OCI-LY1 (cell line): ENCODE measurements at regions not wholly inside any gene's neighbourhood (a gene's known extent, or its start where the extent isn't known, plus 50 kb on each side); places are given as distances from the start of the nearest gene placed in this dataset.

Experiments used
- H2AFZ ChIP-seq: fragments of 200-600 bp; sonication (generic), shearing (Covaris generic); 2 replicates; pipeline ENCODE4 v1.6.0; 2014; ENCODE audit warnings: antibody characterized with exemption, mild to moderate bottlenecking, low read length
- H3F3A ChIP-seq: fragments of 200-600 bp; sonication (generic), shearing (Covaris generic); 2 replicates; pipeline ENCODE4 v1.6.0; 2014; ENCODE audit warnings: mild to moderate bottlenecking, antibody characterized with exemption, low read length, moderate library complexity; ENCODE audit not compliant: insufficient read depth
- H3K27ac ChIP-seq: fragments of 200-600 bp; sonication (generic); 2 replicates; pipeline ENCODE4 v1.5.1; 2014; ENCODE audit warnings: low read length, mixed run types, mild to moderate bottlenecking, low read depth; ENCODE audit not compliant: poor library complexity, severe bottlenecking
- H3K27me3 ChIP-seq: fragments of 200-600 bp; sonication (generic); 2 replicates; pipeline ENCODE4 v1.6.0; 2014; ENCODE audit warnings: antibody characterized with exemption, mild to moderate bottlenecking, low read length, moderate library complexity; ENCODE audit not compliant: insufficient read depth
- H3K36me3 ChIP-seq: fragments of 200-600 bp; sonication (generic); 2 replicates; pipeline ENCODE4 v1.6.1; 2014; ENCODE audit warnings: mild to moderate bottlenecking, antibody characterized with exemption, low read length, moderate library complexity, mixed read lengths; ENCODE audit not compliant: insufficient read depth
- H3K4me1 ChIP-seq: fragments of 200-600 bp; sonication (generic); 2 replicates; pipeline ENCODE4 v1.5.1; 2014; ENCODE audit warnings: mild to moderate bottlenecking, low read length, moderate library complexity; ENCODE audit not compliant: insufficient read depth, severe bottlenecking
- H3K4me2 ChIP-seq: fragments of 200-600 bp; sonication (generic), shearing (Covaris generic); 2 replicates; pipeline ENCODE4 v1.6.1; 2014; ENCODE audit warnings: low read length
- H3K4me3 ChIP-seq: fragments of 200-600 bp; sonication (generic); 2 replicates; pipeline ENCODE4 v1.5.1; 2014; ENCODE audit warnings: low read length, low read depth, mild to moderate bottlenecking, mixed read lengths; ENCODE audit not compliant: poor library complexity, severe bottlenecking
- H3K79me2 ChIP-seq: fragments of 200-600 bp; shearing (Covaris generic); 2 replicates; pipeline ENCODE4 v1.6.1; 2016; ENCODE audit warnings: mixed run types, low read length, mixed read lengths; ENCODE audit not compliant: insufficient read depth
- H3K9ac ChIP-seq: fragments of 200-600 bp; sonication (generic), shearing (Covaris generic); 2 replicates; pipeline ENCODE4 v1.6.1; 2014; ENCODE audit warnings: mild to moderate bottlenecking, low read length, mixed read lengths
- H3K9me2 ChIP-seq: fragments of 200-600 bp; sonication (generic), shearing (Covaris generic); 2 replicates; pipeline ENCODE4 v1.6.1; 2014; ENCODE audit warnings: low read depth, mild to moderate bottlenecking, low read length, mixed read lengths
- H3K9me3 ChIP-seq: fragments of 200-600 bp; shearing (Covaris generic); 2 replicates; pipeline ENCODE4 v1.6.1; 2014; ENCODE audit warnings: low read length, mixed read lengths
- H4K20me1 ChIP-seq: fragments of 200-600 bp; sonication (generic), shearing (Covaris generic); 2 replicates; pipeline ENCODE4 v1.6.0; 2016; ENCODE audit warnings: mild to moderate bottlenecking, low read length; ENCODE audit not compliant: insufficient read depth
- CTCF ChIP-seq: fragments of 200-600 bp; sonication (generic), shearing (Covaris generic); IDR thresholded peaks from 2 replicates; pipeline ENCODE4 v1.5.1; 2017; ENCODE audit warnings: mild to moderate bottlenecking, antibody characterized with exemption, low read length, moderate library complexity, mixed read lengths
- EZH2 ChIP-seq: fragments of 200-600 bp; sonication (generic), shearing (Covaris generic); IDR thresholded peaks from 2 replicates; pipeline ENCODE4 v1.8.0; 2017; ENCODE audit warnings: borderline replicate concordance, mixed run types, mild to moderate bottlenecking, antibody characterized with exemption, low read length, moderate library complexity, mixed read lengths

GRCh38 chr5:176740131-176740701 is 70.1 kb upstream of the UNC5A start:
- H4K20me1 ChIP-seq: no peaks in the 10 kb centered on the region
- H2AFZ ChIP-seq: no peak overlapping the region
- no peaks in the 10 kb centered on the region for H3K79me2 ChIP-seq
- H3F3A ChIP-seq: no peaks in the 10 kb centered on the region
- no peaks in the 10 kb centered on the region for H3K9me2 ChIP-seq
- no peaks in the 10 kb centered on the region for H3K9me3 ChIP-seq
- no peak for TF ChIP-seq CTCF
- TF ChIP-seq EZH2: no peak
- no peak overlapping the region for H3K4me2 ChIP-seq
- no peak overlapping the region for H3K4me3 ChIP-seq
- no peak overlapping the region for H3K9ac ChIP-seq
- H3K36me3 ChIP-seq: no peaks in the 10 kb centered on the region
- H3K27me3 ChIP-seq: peaks cover 12% of the 10 kb centered on the region
- no peak overlapping the region for H3K27ac ChIP-seq
- H3K4me1 ChIP-seq: no peaks in the 10 kb centered on the region

GRCh38 chr5:176740702-176741496 is 69.5 kb upstream of the UNC5A start:
- H3K27me3 ChIP-seq: peaks cover 11% of the 10 kb centered on the region; the same call in 1 of the 2 replicates
- no peak overlapping the region for H3K9ac ChIP-seq
- TF ChIP-seq EZH2 (no peak), CTCF (no peak)

GRCh38 chr5:176741561-176742211 is 68.7 kb upstream of the UNC5A start:
- H3K79me2 ChIP-seq: no peaks in the 10 kb centered on the region
- H3K4me1 ChIP-seq: no peaks in the 10 kb centered on the region
- no peak for TF ChIP-seq CTCF
- no peak for TF ChIP-seq EZH2
- H3F3A ChIP-seq: no peaks in the 10 kb centered on the region
- H3K4me2 ChIP-seq: no peak overlapping the region
- H3K4me3 ChIP-seq: no peak overlapping the region
- no peaks in the 10 kb centered on the region for H3K36me3 ChIP-seq
- H3K9ac ChIP-seq: no peak overlapping the region
- H3K27ac ChIP-seq: no peak overlapping the region
- no peaks in the 10 kb centered on the region for H4K20me1 ChIP-seq
- H3K9me2 ChIP-seq: no peaks in the 10 kb centered on the region
- peaks cover 11% of the 10 kb centered on the region; the same call in 1 of the 2 replicates for H3K27me3 ChIP-seq
- H2AFZ ChIP-seq: no peak overlapping the region
- no peaks in the 10 kb centered on the region for H3K9me3 ChIP-seq

More at GRCh38 chr5:176740702-176741496, 69.5 kb upstream of the UNC5A start:
- Histone ChIP-seq H2AFZ (no peak overlapping the region), H3K4me3 (no peak overlapping the region), H3K9me2 (no peaks in the 10 kb centered on the region), H3K27ac (no peak overlapping the region), H3K79me2 (no peaks in the 10 kb centered on the region), H4K20me1 (no peaks in the 10 kb centered on the region), H3K4me1 (no peaks in the 10 kb centered on the region), H3F3A (no peaks in the 10 kb centered on the region), H3K36me3 (no peaks in the 10 kb centered on the region), H3K4me2 (no peak overlapping the region), H3K9me3 (no peaks in the 10 kb centered on the region)
